HG02938 (cell line): ENCODE measurements at regions not wholly inside any gene's neighbourhood (a gene's known extent, or its start where the extent isn't known, plus 50 kb on each side); places are given as distances from the start of the nearest gene placed in this dataset.
A peak's percentile ranks its signal among the peaks of the same experiment; 100 is the strongest.
"Not testable (repeated sequence)": the region's sequence is repeated elsewhere in the genome, so short reads cannot be mapped to it uniquely, and the experiment has no call there.

Experiments
- ATAC-seq: cut with Tn5 transposase; IDR thresholded peaks from one replicate; pipeline ENCODE4 v1.9.1; 2021; ENCODE audit warnings: mild to moderate bottlenecking, moderate library complexity; ENCODE audit not compliant: unreplicated experiment

- ATAC-seq, result peak; percentile 72
Observed at GRCh38 chr3:150329408-150329807, 78.7 kb upstream of the TSC22D2 start.

GRCh38 chr3:150328654-150329040, 79.5 kb upstream of the TSC22D2 start:
- no peak for ATAC-seq

DNA sequence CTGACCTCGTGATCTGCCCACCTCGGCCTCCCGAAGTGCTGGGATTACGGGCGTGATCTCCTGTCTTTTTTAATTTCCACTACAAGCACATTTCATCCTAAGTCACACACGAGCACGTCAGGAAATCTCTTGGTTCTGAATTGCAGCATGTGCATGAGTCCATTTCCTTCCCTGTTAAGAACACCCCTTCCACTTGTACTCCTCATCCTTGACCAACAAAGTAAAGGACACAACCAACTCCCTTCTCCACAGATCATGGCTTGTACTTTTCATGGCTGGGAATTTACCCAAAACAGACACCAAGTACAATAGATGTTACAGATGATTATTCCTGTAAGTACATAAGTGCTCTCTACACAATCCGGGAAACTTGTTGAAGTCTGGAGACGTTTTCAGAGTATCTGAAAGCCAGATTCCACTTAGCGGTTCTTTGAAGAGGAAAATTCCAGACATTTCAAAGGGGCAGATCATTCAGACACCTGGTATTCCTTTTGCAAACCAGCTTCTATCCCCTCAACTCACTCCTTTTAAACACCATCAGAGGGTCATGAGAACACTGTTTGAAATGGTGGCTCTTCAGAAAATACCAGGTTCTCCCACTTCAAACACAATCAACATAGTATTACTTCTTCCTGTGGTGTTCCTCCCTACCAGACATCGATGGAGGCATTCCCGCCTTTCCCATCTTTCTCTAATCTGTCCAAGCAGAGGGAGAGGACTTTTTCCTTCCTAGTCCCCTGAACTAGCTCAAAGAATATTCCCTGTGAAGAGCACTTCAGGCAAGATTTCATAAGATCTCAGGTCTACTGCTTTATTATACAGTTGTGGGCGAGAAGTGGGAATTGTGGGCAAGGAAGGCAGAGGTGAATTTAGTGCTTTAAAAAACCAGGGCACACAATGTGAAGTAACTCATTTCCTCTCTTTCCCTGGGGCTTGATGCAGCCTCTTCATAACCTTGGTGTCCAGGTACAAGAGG, 80.1 kb upstream of the TSC22D2 start:
- no peak for ATAC-seq

- no peak for ATAC-seq
Observed at GRCh38 chr3:150324788-150325187, 83.3 kb upstream of the TSC22D2 start.

DNA sequence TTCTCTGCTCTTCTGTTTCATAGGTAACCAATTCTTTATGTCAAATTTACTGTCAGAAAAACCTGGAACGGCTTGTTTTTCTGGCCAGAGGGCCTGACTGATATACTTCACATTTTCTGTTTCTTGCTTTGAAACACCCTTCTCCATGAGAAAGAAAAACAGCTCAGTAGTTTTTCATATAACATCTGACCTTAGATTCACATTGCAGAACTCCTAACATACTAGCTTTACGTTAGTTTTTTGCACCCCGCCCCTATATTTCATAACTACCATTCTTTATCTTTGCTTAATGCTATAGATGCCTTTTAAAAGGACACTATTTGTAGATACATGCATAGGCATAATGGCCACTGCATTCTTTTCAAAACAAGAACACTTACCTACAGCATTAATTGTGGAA, 83.9 kb upstream of the TSC22D2 start:
- no peak for ATAC-seq

GRCh38 chr3:150323770-150324169, 84.3 kb upstream of the TSC22D2 start:
- no peak for ATAC-seq

DNA sequence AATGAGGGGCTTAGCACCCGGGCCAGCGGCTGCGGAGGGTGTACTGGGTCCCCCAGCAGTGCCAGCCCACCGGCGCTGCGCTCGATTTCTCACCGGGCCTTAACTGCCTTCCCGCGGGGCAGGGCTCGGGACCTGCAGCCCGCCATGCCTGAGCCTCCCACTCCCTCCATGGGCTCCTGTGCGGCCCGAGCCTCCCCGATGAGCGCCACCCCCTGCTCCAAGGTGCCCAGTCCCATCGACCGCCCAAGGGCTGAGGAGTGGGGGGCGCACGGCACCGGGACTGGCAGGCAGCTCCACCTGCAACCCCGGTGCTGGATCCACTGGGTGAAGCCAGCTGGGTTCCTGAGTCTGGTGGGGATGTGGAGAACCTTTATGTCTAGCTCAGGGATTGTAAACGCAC, 85.0 kb upstream of the TSC22D2 start:
- ATAC-seq, result not testable (repeated sequence)

- ATAC-seq, result not testable (repeated sequence)
Observed at GRCh38 chr3:150320971-150321370, 87.1 kb upstream of the TSC22D2 start.

DNA sequence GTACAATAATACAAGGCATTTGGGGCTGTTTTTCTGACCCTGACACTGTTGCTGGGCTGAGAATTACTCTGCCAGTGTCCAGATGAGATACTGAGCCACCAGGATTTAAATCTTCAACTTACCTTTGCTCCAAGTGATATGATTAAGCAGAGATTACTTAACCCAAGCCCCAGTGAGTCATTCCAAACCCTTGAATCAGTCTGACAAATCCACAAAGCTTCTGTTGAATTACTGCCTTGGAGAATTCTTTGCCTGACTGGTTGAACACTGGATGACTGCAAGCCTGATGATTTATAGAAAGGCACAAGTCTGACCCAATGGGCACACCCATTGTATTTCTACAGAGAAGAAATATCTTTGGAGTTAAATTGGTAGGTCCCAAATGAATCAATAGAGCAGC, 88.2 kb upstream of the TSC22D2 start:
- no peak for ATAC-seq

DNA sequence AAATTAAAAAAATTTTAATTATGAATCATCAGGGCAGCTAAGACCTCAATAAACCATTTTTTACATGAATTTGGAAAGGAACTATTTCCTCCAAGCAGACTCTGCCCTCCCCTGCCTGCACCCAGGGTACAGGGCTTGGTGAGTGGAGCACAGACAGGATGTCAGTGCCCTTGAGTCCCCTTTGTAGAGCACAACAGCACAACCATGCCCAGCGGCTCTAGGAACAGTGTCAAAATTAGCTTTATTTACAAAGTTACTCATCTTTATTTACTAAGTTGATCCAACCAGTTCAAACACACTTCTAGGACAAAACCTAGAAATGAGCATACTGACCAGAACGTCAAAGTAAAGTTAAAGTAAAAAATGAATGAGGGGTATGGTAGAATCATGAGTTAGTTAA, 90.6 kb upstream of the TSC22D2 start:
- ATAC-seq, result no peak

- no peak for ATAC-seq
Observed at GRCh38 chr3:150315721-150316120, 92.4 kb upstream of the TSC22D2 start.

DNA sequence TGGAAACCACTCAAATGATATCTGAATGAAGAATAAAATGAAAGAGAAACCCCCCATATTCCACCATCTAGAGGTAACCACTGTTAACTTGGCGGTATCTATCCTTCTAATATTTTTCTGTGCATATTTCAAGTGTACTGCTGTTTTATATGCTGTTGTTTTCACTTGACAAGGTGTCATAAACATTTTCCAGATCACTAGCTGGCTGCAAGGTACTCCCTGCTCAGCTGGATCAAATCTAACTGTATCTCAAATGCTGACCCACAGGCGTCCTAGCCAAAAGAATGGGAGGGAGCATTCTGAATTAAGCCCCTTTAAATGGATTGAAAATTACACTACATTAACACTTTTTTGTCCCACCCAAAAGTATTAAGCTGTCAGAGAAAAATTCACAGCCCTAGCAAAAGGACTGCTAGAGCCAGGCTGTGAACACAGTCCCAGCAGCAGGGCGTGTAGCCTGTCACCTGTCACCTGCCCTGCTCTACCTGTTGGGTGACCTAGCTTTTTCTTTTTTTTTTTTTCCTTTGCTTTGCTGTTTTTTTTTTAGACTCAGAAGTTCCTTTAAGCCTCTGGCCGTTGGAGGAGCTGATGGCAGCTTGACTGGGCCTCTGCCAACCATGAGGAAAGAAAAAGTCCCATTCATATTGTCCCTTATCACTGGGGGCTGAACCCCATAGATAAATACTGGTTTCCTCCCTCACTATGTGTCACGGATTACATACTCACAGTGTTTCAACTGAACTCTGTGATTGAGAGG, 93.7 kb upstream of the TSC22D2 start:
- no peak for ATAC-seq

DNA sequence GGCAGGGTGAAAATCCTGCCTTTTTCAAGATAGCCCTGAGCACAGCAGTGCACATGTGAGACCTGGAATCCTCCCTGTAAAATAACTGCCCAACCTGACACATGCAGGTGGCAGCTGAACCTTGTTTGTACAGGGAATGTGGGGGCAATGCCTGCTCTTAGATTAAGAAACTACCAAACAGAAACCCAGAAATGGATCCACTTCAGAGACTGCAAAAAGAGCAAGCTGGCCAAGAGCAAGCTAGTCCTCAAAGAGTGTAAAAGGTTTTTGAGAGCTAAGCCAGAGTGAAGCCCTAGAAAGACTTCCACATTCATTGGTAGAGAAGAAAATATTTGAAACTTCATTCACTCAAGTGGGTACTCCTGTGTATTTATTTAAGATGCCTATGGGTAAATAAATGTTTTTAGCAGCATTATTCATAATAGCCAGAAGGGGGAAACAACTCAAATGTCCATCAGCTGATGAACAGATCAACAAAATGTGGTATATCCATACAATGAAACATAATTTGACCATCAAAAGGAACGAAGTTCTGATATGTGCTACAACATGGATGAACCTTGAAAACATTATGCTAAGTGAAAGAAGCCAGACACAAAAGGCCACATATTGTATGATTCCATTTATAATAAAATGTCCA, 96.0 kb upstream of the TSC22D2 start:
- no peak for ATAC-seq

DNA sequence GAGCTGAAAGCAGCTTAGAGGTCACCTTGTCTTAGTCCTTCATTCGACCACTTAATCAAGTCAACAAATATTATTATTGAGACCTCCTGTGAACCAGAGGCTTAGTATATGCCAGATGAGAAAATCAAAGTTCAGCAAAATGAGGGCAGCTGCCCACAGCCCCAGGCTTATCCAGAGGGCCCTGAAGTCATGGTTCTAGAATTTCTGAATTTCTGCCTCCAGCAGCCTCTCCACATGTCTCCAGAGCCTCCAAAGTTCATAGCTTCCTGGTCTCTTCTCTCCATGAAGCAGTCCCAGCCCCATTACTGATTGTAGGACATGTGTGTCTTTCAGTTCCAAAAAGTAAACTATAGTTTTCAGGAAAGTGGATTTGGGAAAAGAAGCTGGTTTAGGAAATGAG, 96.9 kb upstream of the TSC22D2 start:
- no peak for ATAC-seq

DNA sequence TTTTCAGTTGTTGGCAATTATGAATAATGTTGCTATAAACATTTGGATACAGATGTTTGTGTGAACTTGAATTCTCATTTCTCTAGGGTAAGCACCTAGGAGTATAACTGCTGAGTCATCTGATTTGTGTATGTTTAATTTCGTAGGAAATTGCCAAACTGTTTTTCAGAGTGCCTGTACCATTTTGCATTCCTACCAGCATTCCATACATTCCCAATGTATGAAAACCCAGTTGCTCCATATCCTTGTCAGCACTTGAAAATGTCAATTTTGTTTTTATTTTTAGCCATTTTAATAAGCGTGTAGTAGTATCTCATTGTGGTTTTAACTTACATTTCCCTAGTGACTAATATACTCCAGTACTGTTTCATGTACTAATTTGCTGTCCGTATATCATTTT, 98.5 kb upstream of the TSC22D2 start:
- no peak for ATAC-seq

- ATAC-seq, result no peak
Observed at GRCh38 chr3:150309257-150309542, 98.9 kb upstream of the TSC22D2 start.

DNA sequence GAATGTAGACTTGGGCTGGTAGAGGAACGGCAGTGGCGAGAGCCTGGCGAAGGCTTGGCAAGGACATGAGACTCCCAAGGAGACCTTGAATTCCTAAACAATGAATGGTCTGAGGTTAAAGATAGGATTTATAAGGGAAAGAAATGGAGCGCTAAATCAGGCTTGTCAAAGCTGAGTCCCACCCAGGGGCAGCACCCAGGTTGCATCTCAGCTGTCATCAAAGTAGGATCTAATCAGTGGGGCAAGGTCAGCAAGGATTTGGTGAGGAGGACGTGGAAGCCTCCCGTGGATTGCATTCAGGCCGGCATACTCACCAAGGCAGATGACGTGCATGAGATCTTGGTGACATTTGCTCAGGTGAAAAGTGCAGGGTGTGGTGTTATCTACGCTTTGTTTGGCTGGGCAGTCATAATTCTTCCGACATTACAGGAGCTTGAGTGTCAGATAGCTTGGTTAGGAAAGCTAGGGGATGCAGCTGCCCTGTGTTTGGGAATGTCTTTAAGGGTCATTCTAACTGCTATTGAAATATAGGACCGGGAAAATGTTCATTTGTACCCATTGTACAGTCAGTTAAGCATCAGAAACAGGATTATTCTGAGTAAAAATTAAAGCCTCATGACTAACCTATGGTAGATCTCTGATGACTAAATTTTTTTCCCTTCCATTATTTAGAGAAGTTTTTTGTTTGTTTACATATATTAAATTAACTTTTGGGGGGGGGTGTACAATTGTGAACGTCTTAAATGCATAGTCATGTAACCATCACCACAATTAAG, 99.4 kb upstream of the TSC22D2 start:
- ATAC-seq, result no peak

GRCh38 chr3:150308037-150308319, 100.1 kb upstream of the TSC22D2 start:
- no peak for ATAC-seq

DNA sequence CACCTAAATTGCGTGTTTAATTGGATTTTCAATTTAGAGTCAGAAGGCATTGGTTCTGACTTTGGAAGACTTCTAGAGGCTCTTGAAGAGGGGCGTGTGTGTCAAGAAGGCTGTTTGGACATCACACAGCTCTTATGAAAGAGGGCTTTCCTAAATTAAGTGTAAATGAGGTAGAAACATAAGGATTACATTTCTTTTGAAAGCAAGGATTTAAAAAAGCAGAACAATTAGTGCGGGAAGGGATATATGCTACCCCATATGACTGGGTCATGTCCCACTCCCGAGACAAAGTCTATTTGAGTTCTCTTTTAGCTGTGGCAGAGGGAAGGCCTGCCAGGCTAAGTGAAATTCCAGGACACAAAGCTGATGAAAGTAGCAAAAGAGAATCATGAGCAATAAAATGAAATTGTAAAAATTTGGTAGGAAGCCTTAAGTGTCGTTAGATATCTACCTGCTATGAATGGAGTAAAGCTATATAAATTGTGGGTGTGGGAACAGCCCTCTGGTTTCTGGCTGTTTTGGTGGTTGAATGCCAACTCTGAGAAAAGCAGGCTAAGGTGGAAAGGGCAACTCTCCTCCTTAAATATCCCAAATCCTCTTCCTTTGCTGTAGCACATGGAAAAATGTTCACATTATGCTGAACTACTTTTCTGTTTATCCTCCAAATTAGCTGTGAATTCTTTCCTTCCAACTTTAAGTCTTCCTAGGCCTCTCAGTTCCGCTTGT, 100.6 kb upstream of the TSC22D2 start:
- no peak for ATAC-seq

DNA sequence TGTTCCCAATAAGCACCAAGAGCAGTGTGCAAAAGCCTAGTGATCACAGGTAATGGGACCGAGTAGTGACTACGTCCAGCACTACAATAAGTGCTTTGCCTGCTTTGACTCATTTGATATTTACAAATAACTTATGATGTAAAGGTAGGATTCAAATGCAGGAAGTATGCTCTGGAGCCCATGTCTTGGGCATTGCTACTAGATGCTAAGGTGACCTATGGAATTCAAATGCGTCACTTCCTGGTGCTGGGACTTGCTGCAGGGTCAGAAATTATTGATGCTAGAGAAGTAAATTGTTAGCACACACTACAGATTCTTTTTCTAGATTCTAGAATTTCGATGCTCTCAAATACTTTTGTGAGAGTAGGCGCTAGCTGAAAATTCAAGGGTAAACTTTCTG, 101.2 kb upstream of the TSC22D2 start:
- no peak for ATAC-seq

- no peak for ATAC-seq
Observed at GRCh38 chr3:150306083-150306482, 102.0 kb upstream of the TSC22D2 start.
